BJ (cell line): ENCODE measurements at regions not wholly inside any gene's neighbourhood (a gene's known extent, or its start where the extent isn't known, plus 50 kb on each side); places are given as distances from the start of the nearest gene placed in this dataset.

Experiments used
- CTCF ChIA-PET: fragments of 350-600 bp; formaldehyde crosslinking; extraction: SDS; loops from one replicate; lab custom pipeline; 2021; ENCODE audit warnings: antibody characterized with exemption, inconsistent platforms; lab: Yijun Ruan, JAX
- POLR2A ChIA-PET: fragments of 300-600 bp; sonication (Branson Sonifier 250); formaldehyde crosslinking; extraction: SDS; loops from one replicate; lab custom pipeline; 2021; ENCODE audit warnings: antibody characterized with exemption; lab: Charles Lee
- DNase-seq: peaks from one replicate; pipeline ENCODE4 v3.0.0-alpha.2; 2011; ENCODE audit warnings: low read depth
- H3K27me3 ChIP-seq: 2 replicates; pipeline ENCODE4 v1.6.0; 2011; ENCODE audit warnings: low read length; ENCODE audit not compliant: control insufficient read depth, insufficient read depth
- H3K36me3 ChIP-seq: 2 replicates; pipeline ENCODE4 v1.5.1; 2011; ENCODE audit warnings: low read length; ENCODE audit not compliant: control insufficient read depth, insufficient read depth
- H3K4me3 ChIP-seq: 2 replicates; pipeline ENCODE4 v1.5.1; 2011; ENCODE audit warnings: low read depth, mild to moderate bottlenecking, control low read depth, low read length
- TF ChIP-seq, protein P1 (sequence below): IDR thresholded peaks from 2 replicates; pipeline ENCODE4 v1.5.1; 2011; ENCODE audit warnings: low read depth, mild to moderate bottlenecking, control low read depth, inconsistent platforms, low read length, moderate library complexity; ENCODE audit not compliant: insufficient read depth

DNA sequence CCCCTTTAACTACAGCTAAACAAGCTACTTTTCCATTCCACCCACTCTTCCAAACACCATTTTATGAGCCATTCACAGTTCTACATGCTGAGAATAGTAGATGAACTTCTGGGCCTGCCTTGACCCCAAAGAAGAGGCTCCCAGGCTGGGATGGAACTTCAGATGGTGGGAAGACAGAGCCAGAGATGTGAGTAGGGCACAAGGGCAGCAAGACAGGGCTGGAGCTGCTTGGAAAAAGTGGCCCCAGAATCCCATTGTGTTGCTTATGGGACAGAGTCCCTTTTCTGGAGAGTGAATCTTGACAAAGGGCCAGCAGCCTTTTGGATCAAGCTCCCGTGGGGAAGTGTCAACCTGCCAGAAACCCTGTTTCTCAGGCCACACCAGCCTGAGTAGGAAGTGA is 516.5 kb upstream of the PPP2R3A start:
- ChIA-PET CTCF (no interaction called here), POLR2A (no interaction called here)
- no peak for DNase-seq
- Histone ChIP-seq H3K27me3 (no peaks in the 10 kb centered on the region), H3K4me3 (no peak overlapping the region), H3K36me3 (no peaks in the 10 kb centered on the region)
- TF ChIP-seq, protein P1, sequence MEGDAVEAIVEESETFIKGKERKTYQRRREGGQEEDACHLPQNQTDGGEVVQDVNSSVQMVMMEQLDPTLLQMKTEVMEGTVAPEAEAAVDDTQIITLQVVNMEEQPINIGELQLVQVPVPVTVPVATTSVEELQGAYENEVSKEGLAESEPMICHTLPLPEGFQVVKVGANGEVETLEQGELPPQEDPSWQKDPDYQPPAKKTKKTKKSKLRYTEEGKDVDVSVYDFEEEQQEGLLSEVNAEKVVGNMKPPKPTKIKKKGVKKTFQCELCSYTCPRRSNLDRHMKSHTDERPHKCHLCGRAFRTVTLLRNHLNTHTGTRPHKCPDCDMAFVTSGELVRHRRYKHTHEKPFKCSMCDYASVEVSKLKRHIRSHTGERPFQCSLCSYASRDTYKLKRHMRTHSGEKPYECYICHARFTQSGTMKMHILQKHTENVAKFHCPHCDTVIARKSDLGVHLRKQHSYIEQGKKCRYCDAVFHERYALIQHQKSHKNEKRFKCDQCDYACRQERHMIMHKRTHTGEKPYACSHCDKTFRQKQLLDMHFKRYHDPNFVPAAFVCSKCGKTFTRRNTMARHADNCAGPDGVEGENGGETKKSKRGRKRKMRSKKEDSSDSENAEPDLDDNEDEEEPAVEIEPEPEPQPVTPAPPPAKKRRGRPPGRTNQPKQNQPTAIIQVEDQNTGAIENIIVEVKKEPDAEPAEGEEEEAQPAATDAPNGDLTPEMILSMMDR: no peak

DNA sequence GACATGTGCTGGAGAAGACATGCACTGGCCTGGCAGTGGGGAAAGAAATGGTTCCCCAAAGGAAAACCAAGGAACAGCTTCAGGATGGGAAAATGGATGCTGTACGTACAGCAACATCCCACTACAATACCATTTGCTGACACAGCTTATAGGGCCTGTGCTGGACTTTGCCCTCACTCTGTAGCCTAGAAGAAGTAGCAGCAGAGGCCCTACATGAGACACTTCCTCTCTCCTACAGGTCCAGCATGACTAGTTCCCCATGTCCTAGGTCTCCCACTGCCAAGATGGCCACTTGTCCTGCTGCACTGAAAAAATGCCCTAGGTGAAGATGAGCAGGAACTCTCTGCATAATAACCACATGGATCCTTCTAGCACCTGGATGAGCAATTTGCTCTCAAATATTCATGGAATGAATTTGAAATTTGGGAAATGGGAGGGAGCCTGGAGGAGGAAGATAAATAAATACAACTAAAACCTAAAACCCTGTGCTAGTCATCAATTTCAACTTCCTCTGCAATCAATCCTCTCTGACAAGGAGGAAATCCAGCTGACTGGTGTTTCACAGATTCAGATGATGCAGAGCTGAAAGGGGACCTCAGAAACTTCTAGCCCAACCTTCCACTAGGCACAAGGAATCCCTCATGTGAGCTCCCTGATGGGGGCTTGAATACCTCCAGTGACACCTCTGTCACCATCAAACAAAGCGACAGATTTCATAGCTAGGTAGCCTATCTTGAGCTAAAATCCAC is 514.3 kb upstream of the PPP2R3A start:
- POLR2A ChIA-PET: no interaction called here
- Histone ChIP-seq H3K4me3 (no peak overlapping the region), H3K36me3 (no peaks in the 10 kb centered on the region), H3K27me3 (no peaks in the 10 kb centered on the region)
- CTCF ChIA-PET: no interaction called here
- no peak for DNase-seq
- TF ChIP-seq, protein P1: no peak

DNA sequence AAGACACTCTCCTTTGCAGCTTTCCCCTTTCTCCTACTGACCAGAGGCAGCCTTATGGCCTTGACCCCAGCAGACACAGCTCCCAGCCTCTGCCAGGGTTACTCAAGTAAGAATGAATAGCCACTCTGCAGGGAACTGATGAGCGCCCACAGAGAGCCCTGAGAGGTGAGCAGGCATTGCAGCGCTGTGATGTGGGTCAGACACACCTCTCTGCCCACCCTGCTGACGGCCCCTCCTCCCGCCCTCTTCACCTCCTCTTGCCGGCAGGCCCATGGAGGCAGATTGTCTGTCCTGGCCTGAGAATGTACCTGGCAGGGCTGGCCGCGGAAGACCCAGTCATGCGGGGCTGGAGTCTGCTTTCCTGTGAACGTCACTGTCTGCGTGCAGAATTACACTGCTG is 512.6 kb upstream of the PPP2R3A start:
- DNase-seq: no peak
- TF ChIP-seq, protein P1: no peak
- POLR2A ChIA-PET: no interaction called here
- Histone ChIP-seq H3K27me3 (no peaks in the 10 kb centered on the region; the same call in 1 of the 2 replicates), H3K4me3 (no peak overlapping the region), H3K36me3 (no peaks in the 10 kb centered on the region)
- CTCF ChIA-PET: no interaction called here

DNA sequence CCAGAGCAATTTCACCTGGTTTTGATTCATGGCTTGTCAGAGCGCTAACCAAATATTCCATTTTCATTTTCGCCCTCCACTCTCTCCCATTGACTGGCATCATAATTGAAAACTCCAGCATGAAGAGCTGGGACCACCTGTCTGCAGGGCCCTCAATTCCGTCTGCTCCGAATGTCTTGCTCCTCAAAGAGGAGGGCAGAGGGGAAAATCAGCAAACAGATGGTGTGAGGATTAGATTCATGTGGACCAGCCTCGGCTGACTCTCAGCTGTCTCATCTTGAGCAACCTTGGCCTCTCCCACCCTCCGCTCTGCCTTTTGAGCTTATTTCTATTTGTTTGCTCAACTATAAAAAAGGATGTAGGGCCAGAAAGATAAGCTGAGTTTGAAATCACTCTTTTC is 512.2 kb upstream of the PPP2R3A start:
- POLR2A ChIA-PET: no interaction called here
- CTCF ChIA-PET: no interaction called here
- H3K36me3 ChIP-seq: no peaks in the 10 kb centered on the region
- no peaks in the 10 kb centered on the region; the same call in 1 of the 2 replicates for H3K27me3 ChIP-seq
- TF ChIP-seq, protein P1: no peak
- DNase-seq: no peak
- no peak overlapping the region for H3K4me3 ChIP-seq

DNA sequence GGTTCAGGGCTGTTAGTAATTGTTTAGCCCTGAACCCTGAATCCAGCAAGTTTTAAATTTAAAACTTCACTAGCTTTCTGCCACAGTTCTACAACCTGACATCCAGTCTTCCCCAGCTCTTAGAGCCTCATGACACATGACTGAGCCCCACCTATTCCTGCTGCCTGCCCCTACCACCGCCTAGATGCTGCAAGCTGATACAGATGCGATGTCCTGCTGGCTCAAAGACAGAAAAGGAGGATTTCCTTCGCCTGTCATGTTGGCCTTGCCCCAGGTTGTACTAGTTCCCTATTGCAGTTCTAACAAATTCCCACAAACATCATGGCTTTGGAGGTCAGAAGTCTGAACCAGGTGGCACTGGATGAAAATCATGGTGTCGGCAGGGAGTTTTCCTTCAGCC is 510.6 kb upstream of the PPP2R3A start:
- DNase-seq: no peak
- POLR2A ChIA-PET: no interaction called here
- CTCF ChIA-PET: no interaction called here
- Histone ChIP-seq H3K36me3 (no peaks in the 10 kb centered on the region), H3K4me3 (no peak overlapping the region), H3K27me3 (no peaks in the 10 kb centered on the region; the same call in 1 of the 2 replicates)
- TF ChIP-seq, protein P1: no peak
